Left lung (tissue), 4 donors: ENCODE measurements at regions not wholly inside any gene's neighbourhood (a gene's known extent, or its start where the extent isn't known, plus 50 kb on each side); places are given as distances from the start of the nearest gene placed in this dataset.

Experiments
- ATAC-seq: fragments of 200-7000 bp; cut with Tn5 transposase; one replicate; pipeline ENCODE4 v1.9.1; 2020; ENCODE audit warnings: moderate library complexity
- DNase-seq, 4 donors: peaks; one replicate each; pipeline ENCODE4 v3.0.0-alpha.2; 2013 to 2020
- H3K27ac ChIP-seq, 2 donors: fragments of 200-600 bp; sonication (generic) in 1 of 2; one replicate each; pipeline versions ENCODE4 v1.5.0 to v1.8.0; 2020 to 2021
- H3K27me3 ChIP-seq, 2 donors: fragments of 200-600 bp; sonication (generic) in 1 of 2; one replicate each; pipeline versions ENCODE4 v1.5.0 to v1.8.0; 2020 to 2021
- H3K36me3 ChIP-seq, 2 donors: fragments of 200-600 bp; sonication (generic) in 1 of 2; one replicate each; pipeline versions ENCODE4 v1.5.0 to v1.8.0; 2020 to 2021
- H3K4me1 ChIP-seq, 2 donors: fragments of 200-600 bp; one replicate each; pipeline ENCODE4 v1.8.0; 2021
- H3K4me3 ChIP-seq, 2 donors: fragments of 200-600 bp; sonication (generic) in 1 of 2; one replicate each; pipeline versions ENCODE4 v1.5.0 to v1.8.0; 2020 to 2021; ENCODE audit warnings: mild to moderate bottlenecking in 1 of 2
- H3K9me3 ChIP-seq, 2 donors: fragments of 200-600 bp; sonication (generic) in 1 of 2; one replicate each; pipeline versions ENCODE4 v1.5.0 to v1.8.0; 2020 to 2021
- intact Hi-C, 2 donors: fragments of 100-400 bp; cut with DNase I; formaldehyde crosslinking; loops; one replicate each; pipeline versions ENCODE4 v1.11.2 to v1.14.2; 2022
- TF ChIP-seq, protein P1 (sequence below), 2 donors: fragments of 200-600 bp; sonication (generic) in 1 of 2; IDR thresholded peaks; one replicate each; pipeline versions ENCODE4 v1.5.0 to v1.8.0; 2021; ENCODE audit warnings: antibody characterized with exemption in 2 of 2
- donor health status: DM: no; HTN: yes; CAD: no.
- donor health status: DM: no; HTN: no; CAD: no.

DNA sequence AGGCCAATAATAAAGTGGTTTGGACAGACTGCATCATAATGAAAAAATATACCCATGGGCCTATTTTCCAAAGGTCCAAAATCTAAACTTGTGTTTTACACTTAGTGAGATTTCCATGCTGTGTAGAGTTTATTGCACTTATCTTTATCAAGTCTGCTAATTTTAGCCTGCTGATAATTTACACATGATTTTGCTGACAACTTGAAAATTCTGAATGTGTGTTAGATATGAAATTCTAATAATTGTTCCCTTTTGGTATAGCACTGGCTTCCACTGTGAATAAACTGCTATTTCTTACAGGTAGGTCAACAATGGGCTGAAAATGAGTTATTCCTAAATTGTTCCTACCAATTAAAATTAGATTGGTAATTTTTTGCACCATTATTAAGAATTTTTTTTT, 589.1 kb upstream of the ANO3 start:
- Histone ChIP-seq H3K9me3 (no peaks in the 10 kb centered on the region), H3K4me1 (no peaks in the 10 kb centered on the region), H3K27me3 (no peaks in the 10 kb centered on the region), H3K27ac (no peak overlapping the region), H3K36me3 (no peaks in the 10 kb centered on the region), H3K4me3 (no peak overlapping the region)
- ATAC-seq, result no peak
- peak in 1 of 4 donors; percentile 13 for DNase-seq
- intact Hi-C loops, result no loop called here
- TF ChIP-seq, protein P1, sequence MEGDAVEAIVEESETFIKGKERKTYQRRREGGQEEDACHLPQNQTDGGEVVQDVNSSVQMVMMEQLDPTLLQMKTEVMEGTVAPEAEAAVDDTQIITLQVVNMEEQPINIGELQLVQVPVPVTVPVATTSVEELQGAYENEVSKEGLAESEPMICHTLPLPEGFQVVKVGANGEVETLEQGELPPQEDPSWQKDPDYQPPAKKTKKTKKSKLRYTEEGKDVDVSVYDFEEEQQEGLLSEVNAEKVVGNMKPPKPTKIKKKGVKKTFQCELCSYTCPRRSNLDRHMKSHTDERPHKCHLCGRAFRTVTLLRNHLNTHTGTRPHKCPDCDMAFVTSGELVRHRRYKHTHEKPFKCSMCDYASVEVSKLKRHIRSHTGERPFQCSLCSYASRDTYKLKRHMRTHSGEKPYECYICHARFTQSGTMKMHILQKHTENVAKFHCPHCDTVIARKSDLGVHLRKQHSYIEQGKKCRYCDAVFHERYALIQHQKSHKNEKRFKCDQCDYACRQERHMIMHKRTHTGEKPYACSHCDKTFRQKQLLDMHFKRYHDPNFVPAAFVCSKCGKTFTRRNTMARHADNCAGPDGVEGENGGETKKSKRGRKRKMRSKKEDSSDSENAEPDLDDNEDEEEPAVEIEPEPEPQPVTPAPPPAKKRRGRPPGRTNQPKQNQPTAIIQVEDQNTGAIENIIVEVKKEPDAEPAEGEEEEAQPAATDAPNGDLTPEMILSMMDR (IDR thresholded peaks at IDR 0.05), result no peak

DNA sequence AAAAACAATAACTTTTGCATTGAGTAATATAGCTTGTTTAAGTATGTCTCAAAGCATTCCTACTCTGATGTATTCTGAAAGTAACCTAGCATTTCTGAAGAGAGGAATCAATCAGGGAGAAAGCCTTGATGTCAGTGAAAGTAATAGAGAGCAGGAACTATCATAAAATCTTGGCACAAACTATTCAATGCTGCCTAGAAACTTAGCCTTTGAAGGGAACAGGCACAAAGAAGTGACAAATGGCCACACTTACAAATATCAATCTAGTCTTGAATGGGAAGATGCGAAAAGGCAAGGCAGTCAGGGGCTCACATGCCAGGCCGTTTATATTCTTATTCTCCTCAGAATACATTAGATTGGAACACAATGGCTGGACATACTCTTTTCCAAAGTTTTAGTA, 576.5 kb upstream of the ANO3 start:
- H3K4me3 ChIP-seq, result no peak overlapping the region
- intact Hi-C loops, result no loop called here

DNA sequence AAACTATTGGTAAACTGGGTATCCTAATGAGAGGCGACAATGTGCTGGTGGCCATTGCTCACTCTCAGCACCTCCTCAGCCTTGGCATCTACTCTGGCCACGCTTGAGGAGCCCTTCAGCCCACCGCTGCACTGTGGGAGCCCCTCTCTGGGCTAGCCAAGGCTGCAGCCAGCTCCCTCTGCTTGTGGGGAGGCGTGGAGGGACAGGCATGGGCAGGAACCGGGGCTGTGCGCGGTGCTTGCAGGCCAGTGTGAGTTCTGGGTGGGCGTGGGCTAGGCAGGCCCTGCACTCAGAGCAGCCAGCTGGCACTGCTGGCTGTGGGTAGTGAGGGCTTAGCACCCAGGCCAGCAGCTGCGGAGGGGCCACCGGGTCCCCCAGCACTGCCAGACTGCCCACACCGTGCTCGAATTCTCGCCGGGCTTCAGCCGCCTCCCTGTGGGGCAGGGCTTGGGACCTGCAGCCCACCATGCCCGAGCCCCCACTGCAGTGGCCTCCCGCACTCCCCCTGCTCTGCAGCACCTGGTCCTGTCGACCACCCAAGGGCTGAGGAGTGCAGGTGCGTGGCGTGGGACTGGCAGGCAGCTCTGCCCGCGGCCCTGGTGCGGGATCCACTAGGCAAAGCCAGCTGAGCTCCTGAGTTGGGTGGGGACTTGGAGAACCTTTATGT, 575.9 kb upstream of the ANO3 start:
- ATAC-seq (no peak), DNase-seq (peak in 1 of 4 donors; percentile 63)
- TF ChIP-seq, protein P1 (IDR thresholded peaks at IDR 0.05), result no peak

More for the DNA sequence above, 576.5 kb upstream of the ANO3 start:
- Histone ChIP-seq H3K36me3 (no peaks in the 10 kb centered on the region), H3K27ac (no peak overlapping the region), H3K9me3 (peaks cover 0 to 17% of the 10 kb centered on the region in 2 donors), H3K4me1 (no peaks in the 10 kb centered on the region), H3K27me3 (no peaks in the 10 kb centered on the region)
- TF ChIP-seq, protein P1 (IDR thresholded peaks at IDR 0.05), result no peak
- ATAC-seq (no peak), DNase-seq (no peak)

DNA sequence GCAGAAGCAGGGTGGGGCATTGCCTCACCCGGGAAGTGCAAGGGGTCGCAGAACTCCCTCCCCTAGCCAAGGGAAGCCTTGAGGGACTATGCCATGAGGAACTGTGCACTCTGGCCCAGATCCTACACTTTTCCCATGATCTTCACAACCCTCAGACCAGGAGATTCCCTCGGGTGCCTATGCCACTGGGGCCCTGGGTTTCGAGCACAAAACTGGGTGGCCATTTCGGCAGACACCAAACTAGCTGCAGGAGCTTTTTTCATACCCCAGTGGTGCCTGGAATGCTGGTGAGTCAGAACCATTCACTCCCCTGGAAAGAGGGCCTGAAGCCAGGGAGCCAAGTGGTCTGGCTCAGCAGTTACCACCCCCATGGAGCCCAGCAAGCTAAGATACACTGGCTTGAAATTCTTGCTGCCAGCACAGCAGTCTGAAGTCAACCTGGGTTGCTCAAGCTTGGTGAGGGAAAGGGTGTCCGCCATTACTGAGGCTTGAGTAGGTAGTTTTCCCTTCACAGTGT, 573.7 kb upstream of the ANO3 start:
- H3K36me3 ChIP-seq, result no peaks in the 10 kb centered on the region
- H3K27me3 ChIP-seq, result no peaks in the 10 kb centered on the region
- no peaks in the 10 kb centered on the region for H3K4me1 ChIP-seq
- H3K9me3 ChIP-seq, result peaks cover 0 to 26% of the 10 kb centered on the region in 2 donors
- DNase-seq (peak in 1 of 4 donors; percentile 4), ATAC-seq (no peak)
- TF ChIP-seq, protein P1 (IDR thresholded peaks at IDR 0.05), result no peak
- no peak overlapping the region for H3K27ac ChIP-seq
- intact Hi-C loops, result no loop called here
- H3K4me3 ChIP-seq, result no peak overlapping the region

More for the DNA sequence above, 575.9 kb upstream of the ANO3 start:
- Histone ChIP-seq H3K27ac (no peak overlapping the region), H3K27me3 (no peaks in the 10 kb centered on the region), H3K4me3 (no peak overlapping the region), H3K4me1 (no peaks in the 10 kb centered on the region), H3K36me3 (no peaks in the 10 kb centered on the region), H3K9me3 (peaks cover 0 to 21% of the 10 kb centered on the region in 2 donors)
- intact Hi-C loops, result no loop called here

DNA sequence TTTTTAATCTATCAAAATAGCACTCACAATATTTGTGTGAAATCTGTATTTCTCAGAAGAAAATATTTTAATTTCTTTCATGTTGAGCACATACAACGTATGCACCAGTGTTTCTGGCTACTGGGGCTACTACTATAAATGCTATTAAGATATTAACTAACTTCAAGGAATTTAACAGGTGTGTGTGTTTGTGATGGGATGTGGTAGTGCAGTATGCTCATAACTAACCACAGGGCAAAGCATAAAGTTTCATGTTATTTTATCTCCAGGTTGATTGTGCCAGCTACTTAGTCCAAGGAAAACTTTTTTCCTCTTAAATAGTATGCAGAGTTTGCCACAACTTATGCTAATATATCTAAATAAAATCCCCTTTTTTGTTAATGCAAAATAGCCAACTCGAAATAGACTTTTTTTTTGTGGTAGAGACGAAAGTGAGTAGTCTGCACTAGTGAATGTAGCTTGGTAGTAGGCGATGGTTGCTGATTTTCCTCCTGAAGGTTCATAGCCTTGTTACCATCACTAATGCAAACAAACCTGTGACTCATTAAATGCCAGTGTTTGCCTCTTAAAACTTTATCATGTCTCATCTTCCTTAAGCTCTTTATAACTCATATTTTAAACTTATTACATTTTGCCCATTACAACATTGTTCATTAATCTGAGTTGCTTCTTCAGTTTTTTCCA, 565.5 kb upstream of the ANO3 start:
- TF ChIP-seq, protein P1 (IDR thresholded peaks at IDR 0.05), result no peak
- Histone ChIP-seq H3K27me3 (no peaks in the 10 kb centered on the region), H3K4me1 (no peaks in the 10 kb centered on the region), H3K36me3 (no peaks in the 10 kb centered on the region), H3K27ac (no peak overlapping the region), H3K4me3 (no peak overlapping the region), H3K9me3 (peaks cover 0 to 9% of the 10 kb centered on the region in 2 donors)
- intact Hi-C loops, result no loop called here
- DNase-seq (no peak), ATAC-seq (no peak)
